Stomach (tissue), 8 donors: ENCODE measurements at regions not wholly inside any gene's neighbourhood (a gene's known extent, or its start where the extent isn't known, plus 50 kb on each side); places are given as distances from the start of the nearest gene placed in this dataset.

ENCODE experiments used
- DNase-seq, 2 donors: peaks; one replicate each; pipeline versions ENCODE4 v3.0.0 to v3.0.0-alpha.2; 2013 to 2019
- H3K27ac ChIP-seq, 5 donors: fragments of 200-600 bp in 4 of 5; sonication (generic) in 4 of 5; one replicate each; pipeline ENCODE4 v1.5.1; 2013 to 2019; ENCODE audit warnings: mild to moderate bottlenecking in 1 of 5, moderate library complexity in 1 of 5
- H3K27me3 ChIP-seq, 3 donors: fragments of 200-600 bp; sonication (generic); one replicate each; pipeline ENCODE4 v1.5.1; 2017 to 2019; ENCODE audit warnings: mixed run types in 1 of 3
- H3K36me3 ChIP-seq, 4 donors: fragments of 200-600 bp; sonication (generic); 1 replicate in 3 of 4; 2 replicates in 1 of 4; pipeline ENCODE4 v1.5.1; 2016 to 2019
- H3K4me1 ChIP-seq, 4 donors: fragments of 200-600 bp; sonication (generic); one replicate each; pipeline ENCODE4 v1.5.1; 2016 to 2019
- H3K4me3 ChIP-seq, 4 donors: fragments of 200-600 bp; sonication (generic) in 3 of 4; one replicate each; pipeline ENCODE4 v1.5.1; 2016 to 2019; ENCODE audit warnings: mild to moderate bottlenecking in 1 of 4
- H3K9me3 ChIP-seq, 4 donors: fragments of 200-600 bp; sonication (generic); one replicate each; pipeline ENCODE4 v1.5.1; 2016 to 2019
- CTCF ChIP-seq, 7 experiments: fragments of 450-650 bp in 4 of 7; fragments of 200-600 bp in 3 of 7; sonication (generic) in 3 of 7; IDR thresholded peaks; one replicate each; pipeline ENCODE4 v1.5.1; 2016 to 2019; ENCODE audit warnings: antibody characterized with exemption in 7 of 7, control low read depth in 2 of 7, mild to moderate bottlenecking in 1 of 7
- EP300 ChIP-seq: sonication (generic); formaldehyde crosslinking; IDR thresholded peaks from one replicate; pipeline ENCODE4 v1.6.1; 2017; ENCODE audit warnings: antibody characterized with exemption
- POLR2A ChIP-seq, 4 donors: fragments of 450-650 bp; IDR thresholded peaks; one replicate each; pipeline ENCODE4 v1.6.1; 2016; ENCODE audit warnings: antibody characterized with exemption in 4 of 4, control low read depth in 2 of 4, mild to moderate bottlenecking in 1 of 4, moderate library complexity in 1 of 4
- POLR2AphosphoS5 ChIP-seq, 3 donors: sonication (generic); formaldehyde crosslinking; IDR thresholded peaks; one replicate each; pipeline ENCODE4 v1.6.1; 2016; ENCODE audit warnings: antibody characterized with exemption in 3 of 3
- WGBS, 5 donors: extraction: QIAGEN DNeasy Blood & Tissue Kit in 3 of 5; methylation state at CpG; one replicate each; pipeline versions ENCODE4 v1.1.5 to v1.1.7; 2013 to 2018; 5-methylcytosine and 5-hydroxymethylcytosine counted together
- intact Hi-C: fragments of 100-400 bp; cut with DNase I; formaldehyde crosslinking; loops from one replicate; pipeline ENCODE4 v1.15.1; 2023; ENCODE audit warnings: low total_unique reads
- donor health status: healthy with polysubstance abuse.
- donor health status: Bipolar disorder and iron deficiency.
- donor health status: healthy.

DNA sequence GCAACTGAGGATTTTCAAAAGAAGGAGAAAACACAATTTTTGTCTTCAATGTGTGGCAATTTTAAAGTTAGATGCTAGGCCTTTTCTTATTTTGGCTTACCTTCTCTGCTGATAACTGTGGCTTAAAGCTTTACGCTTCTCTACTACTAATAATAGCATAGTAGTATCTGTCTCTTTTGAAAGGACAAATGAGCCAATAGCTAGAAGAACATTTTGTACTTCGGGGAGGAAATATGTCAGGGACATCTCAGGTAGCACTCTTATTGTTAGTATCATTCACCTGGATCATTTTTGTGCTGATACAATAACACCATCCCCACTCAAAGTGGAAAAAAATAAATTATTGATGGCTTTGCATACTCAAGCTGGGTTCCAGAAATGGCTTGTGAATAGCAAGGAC is 586.1 kb upstream of the TBL1XR1 start:
- no peak for TF ChIP-seq EP300
- TF ChIP-seq POLR2A (IDR thresholded peaks at IDR 0.05): no peak
- TF ChIP-seq POLR2AphosphoS5 (IDR thresholded peaks at IDR 0.05): no peak
- TF ChIP-seq CTCF (IDR thresholded peaks at IDR 0.05): no peak
- Histone ChIP-seq H3K4me3 (no peak overlapping the region), H3K27ac (no peak overlapping the region), H3K36me3 (no peaks in the 10 kb centered on the region), H3K4me1 (peaks cover 0 to 31% (median 17%) of the 10 kb centered on the region in 4 donors), H3K27me3 (no peaks in the 10 kb centered on the region), H3K9me3 (no peaks in the 10 kb centered on the region)
- intact Hi-C loops: no loop called here
- no peak for DNase-seq
- 85 to 98% (median 96%) methylated on average over 2 of the region's 2 CpGs for WGBS, 5 donors

- intact Hi-C loops: no loop called here
- WGBS, 5 donors: 85 to 93% (median 91%) methylated on average over 5 of the region's 5 CpGs
Measured at GRCh38 chr3:177783767-177784166, 586.5 kb upstream of the TBL1XR1 start.

DNA sequence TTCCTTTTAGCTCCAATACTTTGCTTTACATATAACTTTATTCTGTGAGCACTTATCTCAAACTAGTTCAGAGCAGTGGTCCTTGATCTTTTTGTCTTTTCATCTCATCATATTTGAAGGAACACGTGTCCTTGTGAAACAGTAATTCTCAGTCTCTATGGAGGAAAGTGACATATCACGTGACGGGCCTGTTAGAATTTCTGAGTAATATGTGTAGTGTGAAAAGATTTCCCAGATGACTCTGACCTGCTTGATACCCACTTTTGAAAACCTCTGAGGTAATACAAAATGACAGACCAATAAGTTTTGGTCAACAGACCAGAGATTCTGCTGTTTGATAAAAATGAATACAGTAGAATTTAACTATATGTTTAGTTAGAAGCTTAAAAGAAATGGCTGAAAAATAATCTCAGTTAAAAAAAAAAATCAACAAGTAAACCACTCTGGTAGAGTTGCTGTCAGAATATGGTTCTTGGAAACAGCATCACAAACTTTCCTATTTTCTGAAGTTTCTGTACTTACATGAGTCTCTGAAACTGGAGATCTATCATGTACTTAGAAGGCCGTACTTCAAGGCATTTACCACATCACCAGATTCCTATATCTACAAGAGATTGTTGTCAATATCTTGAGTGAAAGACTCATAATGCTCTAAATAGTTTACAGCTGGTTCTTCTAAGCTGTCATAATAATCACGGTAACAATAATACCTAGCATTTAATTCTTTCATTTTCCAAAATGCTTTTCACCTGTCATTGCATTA is 590.2 kb upstream of the TBL1XR1 start:
- Histone ChIP-seq H3K4me1 (peaks cover 0 to 2% (median under 1%) of the 10 kb centered on the region in 4 donors), H3K36me3 (no peaks in the 10 kb centered on the region), H3K27me3 (no peaks in the 10 kb centered on the region), H3K4me3 (no peak overlapping the region), H3K9me3 (no peaks in the 10 kb centered on the region), H3K27ac (no peak overlapping the region)
- DNase-seq: no peak
- 67 to 83% (median 72%) methylated on average over 5 of the region's 5 CpGs for WGBS, 5 donors
- TF ChIP-seq POLR2AphosphoS5 (IDR thresholded peaks at IDR 0.05): no peak
- no peak for TF ChIP-seq POLR2A (IDR thresholded peaks at IDR 0.05)
- no peak for TF ChIP-seq EP300
- no peak for TF ChIP-seq CTCF (IDR thresholded peaks at IDR 0.05)
- intact Hi-C loops: no loop called here

More at GRCh38 chr3:177783767-177784166, 586.5 kb upstream of the TBL1XR1 start:
- Histone ChIP-seq H3K9me3 (no peaks in the 10 kb centered on the region), H3K27me3 (no peaks in the 10 kb centered on the region), H3K27ac (no peak overlapping the region), H3K4me3 (no peak overlapping the region), H3K4me1 (peaks cover 0 to 27% (median 15%) of the 10 kb centered on the region in 4 donors), H3K36me3 (no peaks in the 10 kb centered on the region)
- TF ChIP-seq CTCF (IDR thresholded peaks at IDR 0.05) (no peak), EP300 (no peak), POLR2AphosphoS5 (IDR thresholded peaks at IDR 0.05) (no peak), POLR2A (IDR thresholded peaks at IDR 0.05) (no peak)
- no peak for DNase-seq

- H3K4me1 ChIP-seq: no peaks in the 10 kb centered on the region
- H3K9me3 ChIP-seq: no peaks in the 10 kb centered on the region
- no peak overlapping the region for H3K4me3 ChIP-seq
- no peaks in the 10 kb centered on the region for H3K27me3 ChIP-seq
- DNase-seq: peak in 1 of 2 donors; percentile 35
- no peak for TF ChIP-seq POLR2AphosphoS5 (IDR thresholded peaks at IDR 0.05)
- TF ChIP-seq CTCF (IDR thresholded peaks at IDR 0.05): no peak
- TF ChIP-seq EP300: no peak
- no peaks in the 10 kb centered on the region for H3K36me3 ChIP-seq
- no peak overlapping the region for H3K27ac ChIP-seq
- 72 to 95% (median 91%) methylated on average over 2 of the region's 2 CpGs for WGBS, 5 donors
- intact Hi-C loops: no loop called here
Measured at GRCh38 chr3:177789500-177789899, 592.2 kb upstream of the TBL1XR1 start.
